GM12891 (cell line): ENCODE measurements at regions not wholly inside any gene's neighbourhood (a gene's known extent, or its start where the extent isn't known, plus 50 kb on each side); places are given as distances from the start of the nearest gene placed in this dataset.

Experiments
- DNase-seq: peaks from one replicate; pipeline ENCODE4 v3.0.0; 2011; ENCODE audit warnings: low spot score; ENCODE audit not compliant: insufficient read length
- FAIRE-seq: peaks from 2 replicates; lab custom pipeline; 2011; peaks lifted over from hg19 to GRCh38; lab: Jason Lieb, UNC
- PAX5 ChIP-seq: IDR thresholded peaks from 2 replicates; pipeline ENCODE4 v1.6.1; 2011; ENCODE audit warnings: low read length, moderate library complexity, mild to moderate bottlenecking; ENCODE audit not compliant: insufficient read depth, severe bottlenecking
- POLR2A ChIP-seq: IDR thresholded peaks from 2 replicates; pipeline ENCODE4 v1.6.1; 2011; ENCODE audit warnings: low read depth, low read length, control low read depth
- POLR2AphosphoS5 ChIP-seq: IDR thresholded peaks from 2 replicates; pipeline ENCODE4 v1.6.1; 2011; ENCODE audit warnings: low read depth, low read length, control low read depth
- POU2F2 ChIP-seq: IDR thresholded peaks from 2 replicates; pipeline ENCODE4 v1.6.1; 2011; ENCODE audit warnings: low read depth, mild to moderate bottlenecking, control low read depth, low read length, moderate library complexity
- SPI1 ChIP-seq: IDR thresholded peaks from 2 replicates; pipeline ENCODE4 v1.6.1; 2011; ENCODE audit warnings: low read depth, low read length, control low read depth
- TAF1 ChIP-seq: IDR thresholded peaks from 2 replicates; pipeline ENCODE4 v1.6.1; 2011; ENCODE audit warnings: low read depth, low read length, control low read depth

DNA sequence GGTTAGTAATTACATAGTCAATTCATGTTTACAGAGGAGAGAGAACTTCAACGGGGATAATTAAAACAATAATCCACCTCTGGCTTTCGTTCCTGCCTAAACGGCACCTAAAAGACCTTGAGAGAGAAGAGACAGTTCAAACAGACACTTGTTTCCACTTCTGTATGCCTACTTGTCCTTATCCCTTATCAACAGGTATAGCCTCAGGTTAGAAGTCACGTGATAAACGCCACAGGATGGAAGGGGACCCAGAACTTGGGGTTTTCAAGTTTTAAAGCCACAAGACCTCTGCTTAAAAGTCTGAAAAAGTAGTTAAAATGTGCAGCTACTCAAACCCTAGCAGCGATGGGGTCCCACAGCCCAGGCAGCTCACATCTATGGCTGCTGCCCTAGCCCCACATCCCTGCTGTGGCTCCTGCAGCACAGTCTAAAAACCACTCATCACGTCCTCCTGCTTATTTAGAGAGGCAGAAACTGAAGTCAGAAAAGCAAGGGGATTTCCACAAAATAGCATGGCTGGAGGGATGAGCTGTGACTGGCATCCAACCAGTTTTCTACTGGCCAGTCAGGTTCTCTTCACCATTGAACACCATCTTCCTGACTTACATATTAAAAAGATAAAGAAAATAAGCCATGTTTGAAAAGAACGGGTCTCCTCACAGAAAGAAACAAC is 51.2 kb upstream of the SEC16B start:
- DNase-seq: no peak
- FAIRE-seq: no peak
- TF ChIP-seq POLR2A: no peak
- no peak for TF ChIP-seq PAX5
- no peak for TF ChIP-seq SPI1
- no peak for TF ChIP-seq TAF1
- no peak for TF ChIP-seq POLR2AphosphoS5
- no peak for TF ChIP-seq POU2F2

- DNase-seq (no peak), FAIRE-seq (no peak)
- no peak for TF ChIP-seq PAX5
- no peak for TF ChIP-seq POU2F2
- TF ChIP-seq POLR2AphosphoS5: no peak
- no peak for TF ChIP-seq POLR2A
- no peak for TF ChIP-seq TAF1
- no peak for TF ChIP-seq SPI1
Measured at GRCh38 chr1:178021950-178022349, 52.1 kb upstream of the SEC16B start.

DNA sequence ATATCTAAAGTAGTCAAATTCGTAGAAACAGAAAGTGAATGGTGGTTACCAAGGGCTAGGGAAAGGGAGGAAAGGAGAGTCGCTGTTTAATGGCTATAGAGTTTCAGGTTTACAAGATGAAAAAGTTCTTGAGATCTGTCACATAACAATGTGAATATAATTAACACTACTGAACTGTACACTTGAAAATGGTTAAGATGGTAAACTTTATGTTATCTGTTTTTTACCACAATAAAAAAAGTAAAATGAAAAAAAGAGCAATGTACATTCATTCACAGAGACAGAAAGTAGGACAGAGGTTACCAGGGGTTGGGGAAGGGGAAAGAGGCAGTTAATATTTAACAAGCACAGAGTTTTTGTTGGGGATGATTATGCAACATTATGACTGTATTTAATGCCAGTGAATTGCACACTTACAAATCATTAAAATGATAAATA is 53.3 kb upstream of the SEC16B start:
- no peak for DNase-seq
- FAIRE-seq: no peak
- TF ChIP-seq TAF1 (no peak), POLR2AphosphoS5 (no peak), SPI1 (no peak), PAX5 (no peak), POU2F2 (no peak), POLR2A (no peak)

DNA sequence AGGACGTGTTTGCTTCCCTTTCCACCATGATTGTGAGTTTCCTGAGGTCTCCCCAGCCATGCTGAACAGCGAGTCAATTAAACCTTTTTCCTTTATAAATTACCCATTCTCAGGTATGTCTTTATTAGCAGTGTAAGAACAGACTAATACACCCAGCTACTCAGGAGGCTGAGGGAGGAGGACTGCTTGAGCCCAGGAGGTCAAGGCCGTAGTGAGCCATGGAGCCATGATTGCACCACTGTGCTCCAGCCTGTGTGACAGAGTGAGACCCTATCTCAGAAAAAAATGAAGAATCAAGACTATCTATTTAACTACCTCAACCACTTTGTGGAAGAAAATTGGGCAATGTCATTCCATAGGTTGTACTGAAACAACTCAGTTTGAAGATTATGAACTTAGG is 54.6 kb upstream of the SEC16B start:
- FAIRE-seq (no peak), DNase-seq (no peak)
- TF ChIP-seq POLR2AphosphoS5: no peak
- TF ChIP-seq POU2F2: no peak

DNA sequence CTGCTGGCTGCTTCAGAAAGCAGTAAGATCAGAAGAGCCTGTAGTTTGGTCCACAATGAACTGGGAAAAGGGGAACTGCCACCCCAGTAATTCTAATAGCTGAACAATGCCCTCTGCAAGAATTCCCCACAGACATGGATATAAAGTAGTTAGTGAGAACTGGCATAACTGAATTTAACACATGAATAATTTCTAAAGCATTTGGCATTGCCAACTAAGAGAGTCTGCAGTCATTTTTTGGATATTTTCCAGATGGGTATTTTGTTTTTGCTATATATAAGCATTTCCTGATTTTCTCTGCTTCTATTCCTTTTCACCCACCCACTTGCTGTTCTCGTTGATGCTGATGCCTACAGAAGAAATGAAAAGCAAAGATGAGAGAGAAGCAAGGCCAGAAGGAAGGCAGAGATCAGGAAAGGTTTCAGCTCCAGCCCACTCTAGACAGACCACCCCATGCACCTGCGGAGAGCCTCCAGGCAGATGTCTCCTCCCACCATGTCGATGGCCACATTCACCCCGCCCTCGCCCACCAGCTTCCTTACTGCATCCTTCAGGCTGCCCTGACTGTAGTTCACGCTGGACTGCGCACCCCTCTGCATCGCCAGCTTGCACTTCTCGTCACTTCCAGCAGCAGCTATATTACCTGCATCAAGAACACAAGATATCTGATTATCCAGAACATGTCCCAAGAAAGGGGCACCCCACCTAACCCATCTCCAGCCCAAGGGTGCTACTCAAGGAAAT is 55.9 kb upstream of the SEC16B start:
- FAIRE-seq (no peak), DNase-seq (no peak)
- 0 out of 2 replicates have a peak, but pooled peaks have one; percentile 12 for TF ChIP-seq SPI1
- TF ChIP-seq POU2F2: no peak

DNA sequence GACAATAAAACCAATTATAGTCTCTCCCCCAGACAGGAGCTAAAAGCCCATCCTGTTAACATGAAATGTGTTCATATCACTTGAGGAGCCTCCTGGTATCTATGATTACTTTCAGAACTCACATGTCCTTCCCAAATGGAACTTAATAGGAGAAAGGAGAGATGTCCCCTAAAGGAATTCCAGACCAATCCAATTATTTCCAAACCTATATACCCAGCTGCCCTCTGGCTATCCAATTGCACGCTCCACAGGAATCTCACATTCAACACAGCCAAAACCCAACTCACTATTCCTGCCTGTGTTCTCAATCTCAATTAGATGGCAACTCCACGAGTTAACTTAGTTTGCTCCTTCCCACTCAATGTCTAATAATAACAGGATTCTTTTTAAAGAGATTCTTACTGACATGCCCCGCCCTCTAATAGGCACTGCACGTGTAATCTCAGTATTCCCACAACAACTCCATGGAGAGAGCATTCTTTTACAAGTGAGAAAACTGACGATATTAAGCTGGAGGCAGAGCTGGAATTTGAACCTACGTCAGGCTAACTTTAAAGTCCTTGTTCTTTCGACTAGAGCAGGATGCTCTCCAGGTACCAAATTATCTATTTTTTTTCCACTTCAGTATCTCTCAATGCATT is 59.1 kb upstream of the SEC16B start:
- FAIRE-seq: no peak
- TF ChIP-seq SPI1: no peak
- TF ChIP-seq PAX5: no peak
- no peak for TF ChIP-seq TAF1
- no peak for TF ChIP-seq POU2F2
- TF ChIP-seq POLR2AphosphoS5: no peak
- no peak for TF ChIP-seq POLR2A

GRCh38 chr1:178030467-178030866 is 60.6 kb upstream of the SEC16B start:
- DNase-seq: no peak
- TF ChIP-seq PAX5: no peak
- no peak for FAIRE-seq

More for the DNA sequence above, 59.1 kb upstream of the SEC16B start:
- no peak for DNase-seq

GRCh38 chr1:178031856-178032320 is 62.0 kb upstream of the RASAL2 start:
- TF ChIP-seq POLR2A: no peak
- no peak for TF ChIP-seq POLR2AphosphoS5
- TF ChIP-seq POU2F2: no peak
- no peak for TF ChIP-seq TAF1
- TF ChIP-seq PAX5: no peak
- TF ChIP-seq SPI1: no peak
- peak; percentile 52 for FAIRE-seq
- peak; percentile 62 for DNase-seq

DNA sequence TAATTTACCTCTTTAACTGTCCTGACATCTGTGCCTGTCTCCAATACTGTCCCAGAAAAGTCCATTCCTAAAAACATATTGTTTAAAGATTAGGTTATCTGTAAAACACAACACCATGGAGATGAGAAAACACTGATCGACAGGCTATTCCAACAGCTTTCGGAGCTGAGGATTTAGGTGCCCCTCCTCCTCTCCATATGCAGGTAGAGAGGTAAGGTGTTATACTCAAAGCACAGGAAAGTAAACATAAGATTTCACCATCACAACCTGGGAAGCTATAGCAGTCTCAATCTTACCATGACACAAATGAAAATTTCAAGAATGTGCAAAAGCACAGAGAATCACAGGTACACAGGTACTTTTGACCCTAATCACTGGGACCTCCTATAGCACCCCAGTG is 60.9 kb upstream of the RASAL2 start:
- DNase-seq: no peak
- no peak for FAIRE-seq
- no peak for TF ChIP-seq POLR2A
- no peak for TF ChIP-seq POLR2AphosphoS5
- no peak for TF ChIP-seq PAX5
- no peak for TF ChIP-seq TAF1
- TF ChIP-seq SPI1: no peak
- no peak for TF ChIP-seq POU2F2

DNA sequence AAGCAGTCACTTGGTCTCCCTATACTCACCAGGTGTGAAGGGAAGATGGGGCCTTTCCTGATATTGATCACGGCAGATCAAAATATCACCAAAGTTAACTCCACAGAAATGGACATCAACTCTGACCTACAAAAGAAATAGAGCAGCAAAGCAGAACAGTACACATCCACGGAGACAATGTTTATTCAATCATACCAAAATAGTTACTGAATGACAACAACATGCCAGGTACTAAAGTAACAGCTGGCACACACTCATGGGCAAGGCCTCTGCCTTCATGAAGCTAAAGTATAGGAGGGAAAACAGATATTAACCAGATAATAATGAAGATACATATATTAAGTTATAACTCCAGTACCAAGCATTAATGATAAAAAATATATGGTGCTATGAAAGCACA is 59.2 kb upstream of the RASAL2 start:
- no peak for FAIRE-seq
- TF ChIP-seq SPI1 (no peak), POLR2AphosphoS5 (no peak), POLR2A (no peak), PAX5 (no peak), TAF1 (no peak), POU2F2 (no peak)

More for the DNA sequence above, 59.2 kb upstream of the RASAL2 start:
- no peak for DNase-seq
